H7 (cell line): ENCODE measurements at regions not wholly inside any gene's neighbourhood (a gene's known extent, or its start where the extent isn't known, plus 50 kb on each side); places are given as distances from the start of the nearest gene placed in this dataset.

Experiments used
- DNase-seq: peaks from one replicate; pipeline ENCODE4 v3.0.0; 2012
- H3K27me3 ChIP-seq: 2 replicates; pipeline ENCODE4 v1.6.0; 2011; ENCODE audit warnings: mild to moderate bottlenecking, low read length; ENCODE audit not compliant: control insufficient read depth, insufficient read depth
- H3K36me3 ChIP-seq: replicated peaks from 2 replicates; pipeline ENCODE4 v1.5.1; 2011; ENCODE audit warnings: low read length; ENCODE audit not compliant: control insufficient read depth, insufficient read depth
- H3K4me3 ChIP-seq: 2 replicates; pipeline ENCODE4 v1.5.1; 2011; ENCODE audit warnings: low read depth, mild to moderate bottlenecking, control low read depth, low read length, moderate library complexity; ENCODE audit not compliant: insufficient read depth

DNA sequence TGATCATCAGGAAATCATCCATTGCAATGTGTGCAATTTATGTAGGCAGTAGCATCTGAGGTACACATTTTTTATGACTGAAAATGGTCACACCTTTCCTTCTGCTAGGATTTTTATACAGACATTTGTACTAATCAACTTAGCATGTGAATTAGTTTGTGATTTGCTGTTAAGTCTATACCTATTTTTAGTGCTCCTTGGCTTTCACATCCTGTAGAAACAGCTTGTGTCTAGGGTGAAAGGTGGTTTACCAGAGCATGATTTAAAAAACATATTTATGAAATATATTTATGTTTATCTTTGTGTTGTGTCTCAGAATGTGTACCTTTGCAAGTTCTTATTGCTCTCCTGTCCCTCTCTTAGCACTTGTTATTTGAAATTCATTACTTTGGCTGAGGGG lies 916.0 kb downstream of the TECRL start:
- Histone ChIP-seq H3K36me3 (no peaks in the 10 kb centered on the region), H3K27me3 (no peaks in the 10 kb centered on the region), H3K4me3 (no peak overlapping the region)
- no peak for DNase-seq

DNA sequence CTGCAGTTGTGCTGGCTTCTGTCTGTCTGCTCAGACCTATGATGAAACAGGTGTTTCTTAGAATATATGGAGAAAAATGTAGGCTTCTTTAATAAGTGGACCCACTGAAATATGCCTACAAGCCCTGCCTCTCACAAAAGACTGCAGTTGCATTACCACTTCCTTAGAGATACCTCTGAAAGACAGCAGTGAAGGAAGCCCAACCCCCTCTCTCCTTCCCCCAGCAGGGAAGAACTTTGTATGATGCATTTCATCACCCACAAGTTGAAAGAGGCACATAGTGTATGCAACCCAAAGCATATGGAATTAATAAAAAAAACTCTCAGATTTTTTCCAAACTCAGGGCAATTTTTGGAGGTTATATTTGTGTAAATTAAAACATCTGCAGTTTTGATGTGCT lies 916.7 kb downstream of the TECRL start:
- no peaks in the 10 kb centered on the region for H3K27me3 ChIP-seq
- peak; percentile 0 for DNase-seq
- no peak overlapping the region for H3K4me3 ChIP-seq
- H3K36me3 ChIP-seq = no peaks in the 10 kb centered on the region

DNA sequence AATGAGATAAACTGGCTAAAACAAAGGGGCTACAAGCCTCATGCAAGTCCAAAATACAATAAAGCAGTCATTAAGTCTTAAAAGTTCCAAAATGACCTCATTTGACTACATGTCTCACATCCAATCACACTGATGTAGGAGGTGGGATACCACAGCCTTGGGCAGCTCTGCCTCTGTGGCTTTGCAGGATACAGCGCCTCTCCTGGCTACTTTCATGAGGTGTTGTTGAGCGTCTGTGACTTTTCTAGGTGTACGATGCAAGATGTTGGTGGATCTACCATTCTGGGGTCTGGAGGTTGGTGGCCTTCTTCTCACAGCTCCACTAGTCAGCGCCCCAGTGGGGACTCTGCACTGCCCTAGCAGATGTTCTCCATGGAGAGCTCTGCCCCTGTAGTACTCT lies 944.9 kb downstream of the TECRL start:
- H3K36me3 ChIP-seq = no peaks in the 10 kb centered on the region
- no peak overlapping the region for H3K4me3 ChIP-seq
- no peaks in the 10 kb centered on the region for H3K27me3 ChIP-seq
- DNase-seq = no peak

DNA sequence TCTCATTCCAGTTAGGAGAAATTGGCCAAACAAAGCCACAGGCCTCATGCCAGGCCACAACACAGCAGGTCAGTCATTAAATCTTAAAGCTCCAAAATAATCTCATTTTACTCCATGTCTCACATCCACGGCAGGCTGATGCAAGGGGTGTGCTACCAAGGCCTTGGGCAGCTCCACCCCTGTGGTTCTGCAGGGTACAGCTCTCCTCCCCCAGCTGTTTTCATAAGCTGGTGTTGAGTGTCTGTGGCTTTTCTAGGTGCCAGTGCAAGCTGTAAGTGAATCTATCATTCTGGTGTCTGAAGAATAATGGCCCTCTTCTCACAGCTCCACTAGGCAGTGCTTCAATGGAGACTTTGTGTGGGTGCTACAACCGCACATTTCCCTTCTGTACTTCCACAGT lies 949.2 kb downstream of the TECRL start:
- Histone ChIP-seq H3K4me3 (no peak overlapping the region), H3K36me3 (no peaks in the 10 kb centered on the region), H3K27me3 (no peaks in the 10 kb centered on the region)
- no peak for DNase-seq

DNA sequence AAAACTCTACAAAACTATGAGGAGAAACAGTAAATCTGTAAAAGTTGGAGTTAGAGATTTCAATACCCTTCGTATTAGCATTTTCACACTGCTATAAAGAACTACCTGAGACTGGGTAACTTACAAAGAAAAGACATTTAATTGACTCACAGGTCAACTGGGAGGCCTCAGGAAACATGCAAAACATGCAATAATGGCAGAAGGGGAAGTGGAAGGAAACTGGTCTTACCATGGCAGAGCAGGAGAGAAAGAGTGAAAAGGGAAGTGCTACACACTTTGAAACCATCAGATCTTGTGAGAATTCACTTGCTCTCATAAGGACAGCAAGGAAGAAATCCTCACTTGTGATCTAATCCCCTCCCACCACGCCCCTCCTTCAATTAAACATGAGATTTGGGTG lies 949.9 kb downstream of the TECRL start:
- no peak for DNase-seq
- H3K4me3 ChIP-seq = no peak overlapping the region
- no peaks in the 10 kb centered on the region for H3K27me3 ChIP-seq
- no peaks in the 10 kb centered on the region for H3K36me3 ChIP-seq

DNA sequence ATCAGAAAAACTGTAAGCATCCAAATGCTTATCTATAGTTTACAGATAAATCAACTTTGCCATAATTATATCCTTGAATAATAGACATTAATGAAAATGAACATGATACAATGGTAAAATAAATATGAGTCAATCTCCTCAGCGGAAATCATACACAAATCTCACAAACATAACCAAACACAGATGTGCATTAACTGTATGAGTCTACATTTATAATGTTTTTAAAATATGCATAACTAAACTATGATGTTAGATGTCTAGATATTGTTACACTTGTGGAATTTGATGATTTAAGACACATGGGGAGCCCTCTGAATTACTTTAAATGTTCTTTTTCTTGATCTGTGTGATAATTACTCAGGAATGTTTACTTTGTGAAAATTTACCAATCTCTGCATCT lies 951.2 kb downstream of the TECRL start:
- Histone ChIP-seq H3K36me3 (no peaks in the 10 kb centered on the region), H3K27me3 (no peaks in the 10 kb centered on the region), H3K4me3 (no peak overlapping the region)
- no peak for DNase-seq

DNA sequence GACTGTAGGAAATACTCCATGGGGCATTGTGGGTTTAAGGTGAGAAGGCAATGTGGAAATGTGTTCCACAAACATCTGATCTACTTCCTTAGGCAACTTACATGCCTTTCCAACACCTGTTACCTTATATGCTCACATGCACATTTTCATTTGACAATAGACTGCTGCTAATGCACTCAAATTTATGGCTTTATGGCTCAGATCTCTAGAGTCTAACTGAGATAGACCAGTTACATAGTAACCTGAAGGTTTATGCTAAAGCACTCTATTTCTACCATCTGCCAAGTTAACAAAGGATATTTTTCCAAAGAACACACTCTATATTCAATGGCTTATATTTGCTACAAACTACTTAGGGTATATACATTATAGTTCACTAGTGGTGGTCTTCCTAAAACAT lies 969.0 kb downstream of the TECRL start:
- Histone ChIP-seq H3K4me3 (no peak overlapping the region), H3K27me3 (no peaks in the 10 kb centered on the region), H3K36me3 (no peaks in the 10 kb centered on the region)
- no peak for DNase-seq

DNA sequence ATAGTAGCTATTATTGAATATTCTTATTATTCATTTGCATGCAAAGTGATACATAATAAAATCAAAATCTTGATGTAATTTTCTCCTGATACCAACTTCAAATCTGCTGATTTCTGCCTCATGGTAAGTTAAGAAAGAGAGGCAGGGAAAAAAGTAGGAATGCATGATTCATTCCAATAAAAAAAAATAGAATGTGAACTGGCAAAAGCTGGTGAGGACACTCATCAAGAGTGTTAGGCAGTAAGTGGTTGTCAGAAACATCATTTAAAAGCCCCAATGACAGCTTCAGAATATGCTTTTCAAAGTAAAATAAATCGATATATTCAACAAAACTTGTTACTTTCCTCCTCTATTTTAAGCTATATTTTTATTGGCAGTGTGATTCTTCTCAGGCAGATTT lies 979.1 kb downstream of the TECRL start:
- H3K27me3 ChIP-seq = no peaks in the 10 kb centered on the region
- no peaks in the 10 kb centered on the region for H3K36me3 ChIP-seq
- no peak for DNase-seq
- H3K4me3 ChIP-seq = no peak overlapping the region

DNA sequence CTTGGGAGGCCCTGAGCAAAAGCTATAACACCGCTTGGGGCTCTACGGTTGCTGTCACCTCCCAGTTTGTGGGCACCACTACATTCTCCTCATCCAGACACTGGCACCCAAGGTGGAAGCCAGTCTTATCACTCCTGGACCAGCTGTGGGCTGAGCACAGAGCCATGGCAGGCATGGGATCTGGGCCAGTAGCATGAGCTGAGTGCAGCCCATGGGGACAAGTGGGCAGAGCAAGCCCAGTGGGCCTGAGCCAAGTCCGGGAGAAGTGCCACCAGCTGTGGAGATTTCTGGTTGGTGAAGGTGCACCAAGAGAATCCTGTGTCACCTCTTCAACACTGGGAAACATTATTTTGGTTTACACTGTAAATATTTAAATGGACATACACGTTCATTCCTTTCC lies 1013.0 kb downstream of the TECRL start:
- no peak for DNase-seq
- no peaks in the 10 kb centered on the region for H3K27me3 ChIP-seq
- H3K4me3 ChIP-seq = no peak overlapping the region
- no peaks in the 10 kb centered on the region for H3K36me3 ChIP-seq

DNA sequence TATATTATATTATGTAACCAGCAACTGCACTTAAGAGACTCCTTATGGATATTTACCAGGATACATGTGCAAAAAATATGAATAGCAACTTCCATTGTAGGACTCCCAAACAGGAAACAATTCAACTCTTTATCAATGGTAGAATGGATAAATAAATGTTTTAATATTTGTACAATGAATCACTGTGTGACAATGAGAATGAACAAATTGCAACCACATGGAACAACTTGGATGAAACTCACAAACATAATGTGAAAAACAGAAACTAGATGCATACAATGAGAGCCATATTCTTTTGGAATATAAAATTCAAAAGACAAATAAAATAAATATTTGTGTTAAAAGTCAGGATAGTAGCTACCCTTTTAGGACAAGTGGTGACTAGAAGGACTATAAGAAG lies 1015.7 kb downstream of the TECRL start:
- DNase-seq = no peak
- Histone ChIP-seq H3K27me3 (no peaks in the 10 kb centered on the region), H3K4me3 (no peak overlapping the region), H3K36me3 (no peaks in the 10 kb centered on the region)

DNA sequence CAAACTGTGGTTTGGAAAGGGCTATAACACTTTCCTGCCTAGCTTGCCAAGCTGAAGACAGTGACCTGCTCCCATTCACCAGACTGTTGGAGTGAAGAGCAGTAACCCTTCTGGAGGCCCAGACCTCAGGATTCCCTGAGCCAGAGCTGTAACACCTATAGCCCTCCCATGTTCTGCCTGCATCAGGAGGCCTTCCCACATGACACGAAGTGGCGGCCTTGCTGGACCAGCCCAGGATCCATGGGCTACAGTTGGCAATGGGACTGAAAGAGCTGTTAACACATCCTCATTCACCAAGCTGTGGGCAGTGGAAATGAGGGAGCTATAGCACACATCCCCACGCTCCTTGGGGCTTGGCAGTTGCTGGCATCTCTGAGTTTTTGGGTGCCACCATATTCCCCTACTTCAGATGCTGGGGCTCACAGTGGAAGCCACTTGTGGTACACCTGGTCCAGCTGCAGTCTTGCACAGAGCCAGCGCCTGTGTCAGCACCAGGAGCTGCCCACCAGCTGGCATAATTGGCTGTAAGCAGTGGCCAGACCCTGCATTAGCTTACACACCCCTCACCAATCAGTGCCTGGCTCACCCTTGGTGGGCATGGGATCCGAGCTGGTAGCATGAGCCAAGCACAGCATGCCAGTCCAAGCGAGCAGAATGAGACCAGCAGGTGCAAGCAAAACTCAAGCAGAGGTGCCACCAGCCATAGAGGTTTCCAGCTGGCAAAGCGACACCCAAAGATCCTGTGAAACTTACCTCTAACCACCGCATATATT lies 1029.3 kb downstream of the TECRL start:
- Histone ChIP-seq H3K36me3 (no peaks in the 10 kb centered on the region), H3K4me3 (no peak overlapping the region), H3K27me3 (no peaks in the 10 kb centered on the region)
- no peak for DNase-seq

DNA sequence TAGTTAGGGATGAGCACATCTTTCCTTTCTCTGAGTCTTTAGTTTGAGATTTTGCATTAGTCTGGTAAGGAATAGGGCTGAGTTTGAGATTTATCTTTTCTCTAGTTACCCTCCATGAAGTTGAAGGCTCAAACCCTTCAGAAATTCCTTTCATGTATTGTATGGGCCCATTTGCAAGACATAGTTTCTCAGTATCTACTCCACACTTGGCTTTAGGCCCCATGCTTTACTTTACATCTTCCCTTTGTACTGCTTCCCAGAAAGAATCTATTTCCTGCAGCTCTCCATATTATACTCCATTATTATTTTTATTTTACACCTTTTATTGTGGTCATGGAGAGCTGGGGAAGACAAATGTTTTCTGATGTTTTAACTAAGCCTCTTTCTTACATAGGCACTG lies 1038.2 kb downstream of the TECRL start:
- Histone ChIP-seq H3K27me3 (no peaks in the 10 kb centered on the region), H3K4me3 (no peak overlapping the region), H3K36me3 (no peaks in the 10 kb centered on the region)
- peak; percentile 7 for DNase-seq

DNA sequence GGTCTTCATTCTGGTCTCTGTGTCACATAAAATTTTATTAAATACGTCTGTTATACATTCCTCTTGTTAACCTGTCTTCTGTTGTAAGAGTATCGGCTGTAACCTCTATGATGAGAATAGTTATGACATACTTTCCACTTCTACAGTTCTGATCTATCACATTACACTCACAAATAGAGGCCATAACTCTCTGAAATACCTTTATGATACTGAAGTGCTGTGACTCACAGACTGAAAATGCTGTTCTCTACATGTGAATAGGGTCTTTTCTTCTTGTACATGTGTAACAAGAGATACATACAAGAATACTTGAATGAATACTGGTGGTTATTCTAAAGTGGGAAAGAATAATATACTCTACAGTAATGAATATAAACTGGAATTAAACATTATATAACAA lies 1047.6 kb downstream of the TECRL start:
- DNase-seq = no peak
- no peaks in the 10 kb centered on the region for H3K36me3 ChIP-seq
- no peak overlapping the region for H3K4me3 ChIP-seq
- H3K27me3 ChIP-seq = no peaks in the 10 kb centered on the region

DNA sequence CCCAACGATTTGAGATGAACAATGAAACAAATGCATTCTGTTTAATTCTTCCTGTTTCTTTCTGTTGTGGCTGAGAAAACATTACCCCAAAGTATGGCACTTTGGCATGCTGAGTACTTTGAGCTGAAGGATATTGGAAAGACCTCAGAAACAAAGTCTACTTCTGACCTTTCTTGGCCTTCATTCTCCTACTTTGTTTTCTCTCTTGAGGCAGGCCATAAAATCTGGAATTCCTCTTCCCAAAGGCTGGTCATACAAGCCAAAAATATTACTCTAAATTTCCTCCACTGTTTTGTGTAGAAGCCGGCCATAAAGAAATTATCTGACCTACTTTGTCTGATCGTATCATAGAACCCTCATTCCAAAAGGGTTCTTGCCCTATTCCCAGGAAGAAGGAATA lies 1048.2 kb downstream of the TECRL start:
- Histone ChIP-seq H3K36me3 (no peaks in the 10 kb centered on the region), H3K4me3 (no peak overlapping the region), H3K27me3 (no peaks in the 10 kb centered on the region)
- no peak for DNase-seq

DNA sequence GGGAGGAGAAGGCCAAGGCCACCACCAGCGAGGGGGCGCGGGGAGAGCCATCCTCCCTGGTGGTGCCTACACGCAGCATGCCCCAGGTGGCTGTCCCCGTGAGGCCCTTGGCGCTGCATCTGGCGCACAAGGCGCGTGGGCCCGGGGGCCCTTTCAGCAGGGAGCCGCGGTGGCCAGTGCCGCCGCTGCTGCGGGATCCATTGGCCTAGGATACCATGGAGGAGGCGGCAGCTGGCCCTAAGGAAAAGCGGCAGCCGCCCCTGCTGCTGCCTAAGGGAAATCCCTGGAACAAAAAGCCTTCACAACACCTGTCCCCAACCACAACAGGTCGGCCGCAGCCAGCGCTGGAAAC lies 1059.6 kb downstream of the TECRL start:
- Histone ChIP-seq H3K36me3 (no peaks in the 10 kb centered on the region), H3K27me3 (no peaks in the 10 kb centered on the region), H3K4me3 (no peak overlapping the region)
- DNase-seq = no peak
